H1 (cell line): ENCODE measurements at regions not wholly inside any gene's neighbourhood (a gene's known extent, or its start where the extent isn't known, plus 50 kb on each side); places are given as distances from the start of the nearest gene placed in this dataset.

Source experiments
- CTCF ChIA-PET: fragments of 300-600 bp; sonication (Branson Sonifier 250); formaldehyde crosslinking; loops from one replicate; lab custom pipeline; 2021; ENCODE audit not compliant: partially characterized antibody; lab: Charles Lee
- POLR2A ChIA-PET: fragments of 300-600 bp; sonication (Branson Sonifier 250); formaldehyde crosslinking; loops from one replicate; lab custom pipeline; 2021; ENCODE audit warnings: inconsistent platforms; ENCODE audit not compliant: partially characterized antibody; lab: Charles Lee
- DNase-seq, 2 experiments: peaks; one replicate each; pipeline versions ENCODE4 v3.0.0 to v3.0.0-alpha.2; 2010 to 2022; ENCODE audit warnings: low spot score in 2 of 2, low read depth in 1 of 2, mixed read lengths in 1 of 2
- FAIRE-seq: peaks from 2 replicates; lab custom pipeline; 2011; peaks lifted over from hg19 to GRCh38; lab: Jason Lieb, UNC
- H2AFZ ChIP-seq: 2 replicates; pipeline ENCODE4 v1.8.1; 2012; ENCODE audit warnings: low read length, inconsistent platforms
- H2AK5ac ChIP-seq: 2 replicates; pipeline ENCODE4 v1.6.1; 2013; ENCODE audit warnings: low read depth, low read length
- H2BK120ac ChIP-seq: replicated peaks from 2 replicates; pipeline ENCODE3; 2013; ENCODE audit warnings: low read depth, low read length, inconsistent platforms
- H2BK12ac ChIP-seq: 2 replicates; pipeline ENCODE4 v1.6.1; 2013; ENCODE audit warnings: low read depth, low read length
- H2BK15ac ChIP-seq: 2 replicates; pipeline ENCODE4 v1.6.1; 2013; ENCODE audit warnings: low read length
- H2BK20ac ChIP-seq: 2 replicates; pipeline ENCODE4 v1.6.1; 2013; ENCODE audit warnings: low read length
- H2BK5ac ChIP-seq: 2 replicates; pipeline ENCODE4 v1.6.1; 2013; ENCODE audit warnings: low read depth, low read length
- H3K14ac ChIP-seq: 2 replicates; pipeline ENCODE4 v1.6.1; 2013; ENCODE audit warnings: inconsistent platforms; ENCODE audit not compliant: insufficient read length
- H3K18ac ChIP-seq: 2 replicates; pipeline ENCODE4 v1.6.1; 2013; ENCODE audit warnings: low read length; ENCODE audit errors: extremely low read depth
- H3K23ac ChIP-seq: 2 replicates; pipeline ENCODE4 v1.6.1; 2013; ENCODE audit warnings: inconsistent platforms; ENCODE audit not compliant: insufficient read length
- H3K23me2 ChIP-seq: 2 replicates; pipeline ENCODE4 v1.6.1; 2013; ENCODE audit warnings: low read depth, low read length
- H3K27ac ChIP-seq: 2 replicates; pipeline ENCODE4 v1.6.1; 2011; ENCODE audit warnings: low read depth, low read length, inconsistent platforms
- H3K27me3 ChIP-seq, 4 experiments: replicated peaks in 1 of 4; 1 replicate in 1 of 4; 2 replicates in 3 of 4; pipeline versions ENCODE4 v1.6.1 to v1.8.1; 2011 to 2013; ENCODE audit warnings: low read length in 3 of 4, mild to moderate bottlenecking in 3 of 4, inconsistent platforms in 2 of 4, mixed read lengths in 2 of 4, moderate library complexity in 1 of 4; ENCODE audit not compliant: control insufficient read depth in 3 of 4, insufficient read depth in 3 of 4; ENCODE audit errors: extremely low read depth in 1 of 4
- H3K36me3 ChIP-seq, 4 experiments: 2 replicates each; pipeline versions ENCODE4 v1.6.1 to v1.8.1; 2011 to 2013; ENCODE audit warnings: mild to moderate bottlenecking in 4 of 4, low read length in 3 of 4, moderate library complexity in 2 of 4, control low read depth in 1 of 4, inconsistent platforms in 1 of 4; ENCODE audit not compliant: insufficient read depth in 4 of 4, control insufficient read depth in 2 of 4
- H3K4ac ChIP-seq: replicated peaks from 2 replicates; pipeline ENCODE3; 2013; ENCODE audit warnings: low read length, low read depth, mixed read lengths, inconsistent platforms; ENCODE audit not compliant: insufficient read length
- H3K4me1 ChIP-seq, 4 experiments: replicated peaks in 1 of 4; 1 replicate in 1 of 4; 2 replicates in 3 of 4; pipeline versions ENCODE4 v1.6.1 to v1.8.1; 2011 to 2013; ENCODE audit warnings: low read length in 3 of 4, inconsistent platforms in 2 of 4, mixed read lengths in 1 of 4; ENCODE audit not compliant: insufficient read depth in 4 of 4, control insufficient read depth in 3 of 4
- H3K4me2 ChIP-seq, 2 experiments: 2 replicates each; pipeline versions ENCODE4 v1.6.1 to v1.8.1; 2011 to 2013; ENCODE audit warnings: low read depth in 2 of 2, low read length in 2 of 2, control low read depth in 1 of 2, inconsistent platforms in 1 of 2, mild to moderate bottlenecking in 1 of 2; ENCODE audit not compliant: insufficient read depth in 1 of 2
- H3K4me3 ChIP-seq, 4 experiments: fragments of 200-600, 300-600 bp in 1 of 4; sonication (generic), shearing (Covaris generic), sonication (Bioruptor Twin) in 1 of 4; 2 replicates each; pipeline versions ENCODE4 v1.5.1 to v1.8.1; 2011 to 2016; ENCODE audit warnings: low read length in 4 of 4, low read depth in 3 of 4, control low read depth in 2 of 4, inconsistent platforms in 2 of 4, mild to moderate bottlenecking in 2 of 4, mixed read lengths in 1 of 4, moderate library complexity in 1 of 4; ENCODE audit not compliant: insufficient read depth in 2 of 4; ENCODE audit errors: extremely low read depth in 1 of 4
- H3K56ac ChIP-seq: replicated peaks from 2 replicates; pipeline ENCODE3; 2013; ENCODE audit warnings: low read depth, mild to moderate bottlenecking, mixed read lengths, low read length, inconsistent platforms; ENCODE audit not compliant: insufficient read length
- H3K79me1 ChIP-seq: 2 replicates; pipeline ENCODE4 v1.6.1; 2013; ENCODE audit warnings: low read depth, low read length, control low read depth
- H3K79me2 ChIP-seq, 2 experiments: 2 replicates each; pipeline versions ENCODE4 v1.6.1 to v1.8.1; 2012 to 2013; ENCODE audit warnings: low read length in 2 of 2, mild to moderate bottlenecking in 2 of 2, inconsistent platforms in 1 of 2; ENCODE audit not compliant: insufficient read depth in 2 of 2, control insufficient read depth in 1 of 2
- H3K9ac ChIP-seq, 4 experiments: replicated peaks in 1 of 4; 1 replicate in 1 of 4; 2 replicates in 3 of 4; pipeline versions ENCODE4 v1.6.1 to v1.8.1; 2011 to 2013; ENCODE audit warnings: low read depth in 3 of 4, low read length in 3 of 4, control low read depth in 2 of 4, mild to moderate bottlenecking in 2 of 4, moderate library complexity in 2 of 4, inconsistent platforms in 1 of 4; ENCODE audit errors: extremely low read depth in 1 of 4
- H3K9me3 ChIP-seq, 2 experiments: 2 replicates each; pipeline versions ENCODE4 v1.6.1 to v1.8.1; 2012 to 2013; ENCODE audit warnings: mild to moderate bottlenecking in 2 of 2, moderate library complexity in 2 of 2, control low read depth in 1 of 2, inconsistent platforms in 1 of 2, low read depth in 1 of 2, low read length in 1 of 2, mixed read lengths in 1 of 2; ENCODE audit not compliant: insufficient read depth in 2 of 2
- H4K20me1 ChIP-seq, 2 experiments: replicated peaks in 1 of 2; 2 replicates each; pipeline versions ENCODE3 to v1.8.1; 2011 to 2013; ENCODE audit warnings: inconsistent platforms in 2 of 2, low read length in 2 of 2, mild to moderate bottlenecking in 1 of 2; ENCODE audit not compliant: insufficient read depth in 2 of 2, control insufficient read depth in 1 of 2
- H4K5ac ChIP-seq: 2 replicates; pipeline ENCODE4 v1.6.1; 2013; ENCODE audit warnings: low read length, low read depth, mixed read lengths, inconsistent platforms; ENCODE audit not compliant: insufficient read length
- H4K8ac ChIP-seq: 2 replicates; pipeline ENCODE4 v1.8.0; 2013; ENCODE audit warnings: mild to moderate bottlenecking, moderate library complexity, low read length, inconsistent platforms; ENCODE audit not compliant: insufficient read depth; ENCODE audit errors: extremely low read depth
- H4K91ac ChIP-seq: replicated peaks from 2 replicates; pipeline ENCODE3; 2013; ENCODE audit warnings: low read length, mixed read lengths, inconsistent platforms; ENCODE audit not compliant: insufficient read length
- ASH2L ChIP-seq: fragments of 200-600, 300-600 bp; sonication (generic); IDR thresholded peaks from one replicate; pipeline ENCODE4 v1.7.1; 2017; ENCODE audit warnings: low read length
- BCL11A ChIP-seq, 2 experiments: IDR thresholded peaks; one replicate each; pipeline ENCODE4 v1.6.1; 2011; ENCODE audit warnings: low read depth in 2 of 2, low read length in 2 of 2, mild to moderate bottlenecking in 2 of 2
- BRCA1 ChIP-seq: IDR thresholded peaks from 2 replicates; pipeline ENCODE4 v1.6.1; 2012; ENCODE audit warnings: low read depth, low read length, improper control_type of control experiment
- CHD1 ChIP-seq: IDR thresholded peaks from 2 replicates; pipeline ENCODE4 v1.6.1; 2012; ENCODE audit warnings: low read depth, low read length, improper control_type of control experiment
- CHD2 ChIP-seq: IDR thresholded peaks from 2 replicates; pipeline ENCODE4 v1.6.1; 2012; ENCODE audit warnings: low read length, improper control_type of control experiment
- FOSL1 ChIP-seq: IDR thresholded peaks from 2 replicates; pipeline ENCODE4 v1.6.1; 2011; ENCODE audit warnings: mild to moderate bottlenecking, low read depth, low read length, moderate library complexity; ENCODE audit not compliant: insufficient read depth
- HDAC2 ChIP-seq, 2 experiments: fragments of 300-600 bp in 1 of 2; sonication (generic) in 1 of 2; IDR thresholded peaks; 2 replicates each; pipeline ENCODE4 v1.6.1; 2011 to 2012; ENCODE audit warnings: low read depth in 2 of 2, low read length in 2 of 2, mild to moderate bottlenecking in 2 of 2, moderate library complexity in 2 of 2, borderline replicate concordance in 1 of 2, inconsistent platforms in 1 of 2
- MAFK ChIP-seq: IDR thresholded peaks from 2 replicates; pipeline ENCODE4 v1.6.1; 2012; ENCODE audit warnings: low read depth, mild to moderate bottlenecking, improper control_type of control experiment, low read length
- NRF1 ChIP-seq: IDR thresholded peaks from 2 replicates; pipeline ENCODE4 v1.6.1; 2011; ENCODE audit warnings: mild to moderate bottlenecking, low read depth, low read length, improper control_type of control experiment
- PHF8 ChIP-seq: fragments of 200-600 bp; sonication (generic); conservative IDR thresholded peaks from 2 replicates; pipeline ENCODE4 v1.7.1; 2012; ENCODE audit warnings: low read depth, mild to moderate bottlenecking, inconsistent platforms, low read length, moderate library complexity
- RNF2 ChIP-seq: fragments of 200-900, 300-1000 bp; sonication (generic); IDR thresholded peaks from 2 replicates; pipeline ENCODE4 v1.7.1; 2016; ENCODE audit warnings: borderline replicate concordance, low read depth, mild to moderate bottlenecking, antibody characterized with exemption, low read length; ENCODE audit not compliant: poor library complexity, severe bottlenecking; ENCODE audit errors: missing control alignments
- SP1 ChIP-seq: IDR thresholded peaks from 2 replicates; pipeline ENCODE4 v1.6.1; 2011; ENCODE audit warnings: low read depth, low read length
- SP2 ChIP-seq: IDR thresholded peaks from 2 replicates; pipeline ENCODE4 v1.6.1; 2012; ENCODE audit warnings: mild to moderate bottlenecking, low read length, inconsistent platforms
- TAF1 ChIP-seq: IDR thresholded peaks from 2 replicates; pipeline ENCODE4 v1.6.1; 2011; ENCODE audit warnings: mild to moderate bottlenecking, low read depth, low read length
- TCF12 ChIP-seq: IDR thresholded peaks from 2 replicates; pipeline ENCODE4 v1.6.1; 2011; ENCODE audit warnings: low read depth, mild to moderate bottlenecking, low read length
- TEAD4 ChIP-seq: IDR thresholded peaks from 2 replicates; pipeline ENCODE4 v1.6.1; 2012; ENCODE audit warnings: low read depth, low read length, inconsistent platforms, mixed read lengths
- WGBS, 2 experiments: shearing (Covaris generic) in 1 of 2; methylation state at CpG; one replicate each; pipeline versions ENCODE4 v1.1.6 to v1.1.7; 2013 to 2015; ENCODE audit warnings: low lambda C conversion rate in 2 of 2, mixed read lengths in 2 of 2, inconsistent platforms in 1 of 2, low coverage in 1 of 2, missing lambda C conversion rate in 1 of 2; ENCODE audit not compliant: insufficient replicate concordance in 2 of 2, insufficient coverage in 1 of 2, insufficient read length in 1 of 2; ENCODE audit errors: extremely low coverage in 1 of 2, missing lambda C conversion rate in 1 of 2; 5-methylcytosine and 5-hydroxymethylcytosine counted together

DNA sequence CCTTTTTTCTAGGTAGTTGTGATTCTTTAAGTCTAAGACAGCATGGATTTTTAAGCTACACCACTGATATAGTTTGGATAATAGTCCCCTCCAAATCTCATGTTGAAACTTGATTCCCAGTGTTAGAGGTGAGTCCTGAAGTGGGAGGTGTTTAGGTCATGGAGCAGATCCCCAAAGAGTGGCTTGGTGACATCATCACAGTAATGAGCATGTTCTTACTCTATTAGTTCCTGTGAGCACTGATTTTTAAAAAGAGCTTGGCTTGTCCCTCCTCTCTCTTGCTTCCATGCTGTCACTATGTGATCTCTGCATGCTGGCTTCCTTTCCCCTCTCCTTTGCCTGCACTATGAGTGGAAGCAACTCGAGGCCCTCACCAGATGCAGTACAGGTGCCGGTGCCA, 115.5 kb downstream of the LEPR start:
- H2BK5ac ChIP-seq, result no peak overlapping the region
- H3K79me2 ChIP-seq, result no peaks in the 10 kb centered on the region
- FAIRE-seq, result no peak
- no peak overlapping the region for H3K9ac ChIP-seq
- H3K36me3 ChIP-seq, result no peaks in the 10 kb centered on the region
- H3K4me3 ChIP-seq, result no peak overlapping the region
- no peak overlapping the region for H2AK5ac ChIP-seq
- H4K8ac ChIP-seq, result no peak overlapping the region
- no peak overlapping the region for H3K4ac ChIP-seq
- no peaks in the 10 kb centered on the region for H3K4me1 ChIP-seq
- H3K27ac ChIP-seq, result no peak overlapping the region
- no peak overlapping the region for H3K14ac ChIP-seq
- ChIA-PET CTCF (interaction anchor here (0.6 to 1.2 kb wide), 3 partner anchors 19 to 424 kb away, joined by 3 to 4 read pairs (median 3); no protein-coding TSS in a partner anchor), POLR2A (no interaction called here)
- H2BK15ac ChIP-seq, result no peak overlapping the region
- H4K91ac ChIP-seq, result no peak overlapping the region
- H4K20me1 ChIP-seq, result no peaks in the 10 kb centered on the region
- no peak overlapping the region for H3K23ac ChIP-seq
- no peak overlapping the region for H3K56ac ChIP-seq
- H3K18ac ChIP-seq, result no peak overlapping the region
- H2BK12ac ChIP-seq, result no peak overlapping the region
- 100% methylated on average over 2 of the region's 2 CpGs; no CpG with 5 or more reads in 1 of the 2 experiments for WGBS, 2 experiments
- DNase-seq, result no peak
- H3K23me2 ChIP-seq, result no peaks in the 10 kb centered on the region; the same call in 1 of the 2 replicates
- H3K79me1 ChIP-seq, result no peaks in the 10 kb centered on the region
- H3K9me3 ChIP-seq, result no peaks in the 10 kb centered on the region
- no peak overlapping the region for H2AFZ ChIP-seq
- H2BK20ac ChIP-seq, result no peak overlapping the region
- no peak overlapping the region for H4K5ac ChIP-seq
- H2BK120ac ChIP-seq, result no peak overlapping the region
- no peaks in the 10 kb centered on the region for H3K27me3 ChIP-seq
- no peak overlapping the region for H3K4me2 ChIP-seq
- TF ChIP-seq HDAC2 (IDR thresholded peaks at IDR 0.05; ENCODE audit: borderline replicate concordance in 1 of 2, low read depth in 2 of 2, low read length in 2 of 2), result no peak
- no peak for TF ChIP-seq BRCA1
- TF ChIP-seq MAFK, result no peak
- TF ChIP-seq ASH2L, result no peak
- TF ChIP-seq NRF1, result no peak
- no peak for TF ChIP-seq CHD1
- TF ChIP-seq PHF8, result no peak
- TF ChIP-seq SP2, result no peak
- TF ChIP-seq BCL11A (IDR thresholded peaks at IDR 0.05; ENCODE audit: low read depth in 2 of 2, low read length in 2 of 2), result no peak
- TF ChIP-seq TEAD4, result no peak
- TF ChIP-seq TAF1, result no peak
- TF ChIP-seq TCF12, result no peak
- no peak for TF ChIP-seq FOSL1
- no peak for TF ChIP-seq CHD2
- no peak for TF ChIP-seq SP1
- TF ChIP-seq RNF2, result no peak
